GM18858 (cell line): ENCODE measurements at regions not wholly inside any gene's neighbourhood (a gene's known extent, or its start where the extent isn't known, plus 50 kb on each side); places are given as distances from the start of the nearest gene placed in this dataset.
"Not testable (repeated sequence)": the region's sequence is repeated elsewhere in the genome, so short reads cannot be mapped to it uniquely, and the experiment has no call there.

Experiments used
- ATAC-seq: cut with Tn5 transposase; IDR thresholded peaks from one replicate; pipeline ENCODE4 v1.9.1; 2021; ENCODE audit not compliant: unreplicated experiment

DNA sequence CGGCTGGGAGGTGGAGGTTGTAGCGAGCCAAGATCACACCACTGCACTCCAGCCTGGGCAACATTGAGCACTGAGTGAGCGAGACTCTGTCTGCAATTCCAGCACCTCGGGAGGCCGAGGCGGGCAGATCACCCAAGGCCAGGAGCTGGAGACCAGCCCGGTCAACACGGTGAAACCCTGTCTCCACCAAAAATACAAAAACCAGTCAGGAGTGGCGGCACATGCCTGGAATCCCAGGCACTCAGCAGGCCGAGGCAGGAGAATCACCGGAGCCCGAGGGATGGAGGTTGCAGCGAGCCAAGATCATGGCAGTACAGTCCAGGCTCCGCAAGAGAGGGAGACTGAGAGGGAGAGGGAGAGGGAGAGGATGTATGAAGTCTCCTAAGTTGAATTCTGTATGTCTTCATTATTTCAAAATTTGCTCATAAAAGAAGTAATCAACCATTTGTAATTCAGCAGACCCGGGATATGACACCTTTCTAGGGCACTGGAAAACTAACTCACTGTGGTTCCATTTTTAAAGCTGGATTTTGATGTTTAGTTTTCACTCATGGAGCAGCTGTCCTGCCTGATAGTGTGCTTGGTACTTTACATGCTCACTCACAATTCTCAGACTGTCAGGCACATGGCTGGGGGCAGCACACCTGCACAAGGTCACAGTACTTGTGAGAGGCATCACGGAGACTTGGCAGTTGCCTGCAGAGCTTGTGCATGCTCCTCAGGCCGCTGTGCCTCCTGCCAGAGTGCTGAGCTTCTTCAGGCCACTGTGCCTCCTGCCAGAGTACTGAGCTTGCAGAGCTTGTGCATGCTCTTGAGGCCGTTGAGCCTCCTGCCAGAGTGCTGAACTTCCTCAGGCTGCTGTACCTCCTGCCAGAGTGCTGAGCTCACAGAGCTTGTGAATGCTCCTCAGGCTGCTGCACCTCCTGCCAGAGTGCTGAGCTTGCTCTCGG, 106.2 kb downstream of the ERMARD start:
- no peak for ATAC-seq

DNA sequence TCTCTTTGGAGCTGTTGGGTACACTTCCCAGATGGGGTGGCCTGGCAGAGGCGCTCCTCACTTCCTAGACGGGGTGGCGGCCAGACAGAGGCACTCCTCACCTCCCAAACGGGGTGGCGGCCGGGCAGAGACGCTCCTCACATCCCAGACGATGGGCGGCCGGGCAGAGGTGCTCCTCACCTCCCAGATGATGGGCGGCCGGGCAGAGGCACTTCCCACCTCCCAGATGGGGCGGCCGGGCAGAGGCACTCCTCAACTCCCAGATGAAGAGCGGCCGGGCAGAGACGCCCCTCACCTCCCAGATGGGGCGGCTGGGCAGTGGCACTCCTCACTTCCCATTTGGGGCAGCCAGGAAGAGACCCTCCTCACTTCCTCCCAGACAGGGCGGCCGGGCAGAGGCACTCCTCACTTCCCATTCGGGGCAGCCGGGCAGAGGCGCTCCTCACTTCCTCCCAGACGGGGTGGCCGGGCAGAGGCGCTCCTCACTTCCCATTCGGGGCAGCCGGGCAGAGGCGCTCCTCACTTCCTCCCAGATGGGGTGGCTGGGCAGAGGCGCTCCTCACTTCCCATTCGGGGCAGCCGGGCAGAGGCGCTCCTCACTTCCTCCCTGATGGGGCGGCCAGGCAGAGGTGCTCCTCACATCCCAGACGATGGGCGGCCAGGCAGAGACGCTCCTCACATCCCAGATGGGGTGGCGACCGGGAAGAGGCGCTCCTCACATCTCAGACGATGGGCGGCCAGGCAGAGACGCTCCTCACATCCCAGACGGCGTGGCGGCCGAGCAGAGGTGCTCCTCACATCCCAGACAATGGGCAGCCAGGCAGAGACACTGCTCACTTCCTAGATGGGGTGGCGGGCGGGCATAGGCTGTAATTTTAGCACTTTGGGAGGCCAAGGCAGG, 105.3 kb downstream of the ERMARD start:
- not testable (repeated sequence) for ATAC-seq

DNA sequence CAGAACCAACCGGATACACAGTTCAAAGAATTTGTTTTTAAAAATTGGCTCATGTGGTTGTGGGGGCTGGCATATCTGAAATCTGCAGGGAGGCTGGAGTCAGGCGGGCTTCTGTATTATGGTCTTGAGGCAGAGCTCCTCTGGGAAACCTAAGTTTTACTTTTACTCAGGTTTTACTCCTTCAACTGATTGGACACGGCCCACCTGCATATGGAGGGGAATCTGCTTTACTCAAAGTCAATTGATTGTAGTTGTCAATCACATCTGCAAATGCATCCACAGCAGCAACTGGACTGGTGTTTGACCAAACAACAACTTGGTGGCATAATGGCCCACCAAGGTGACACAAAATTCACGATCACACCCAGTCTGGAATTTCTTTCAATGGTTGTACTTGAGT, 103.4 kb downstream of the ERMARD start:
- ATAC-seq = no peak

- no peak for ATAC-seq
Measured at GRCh38 chr6:169854083-169854725, 102.8 kb downstream of the ERMARD start.

DNA sequence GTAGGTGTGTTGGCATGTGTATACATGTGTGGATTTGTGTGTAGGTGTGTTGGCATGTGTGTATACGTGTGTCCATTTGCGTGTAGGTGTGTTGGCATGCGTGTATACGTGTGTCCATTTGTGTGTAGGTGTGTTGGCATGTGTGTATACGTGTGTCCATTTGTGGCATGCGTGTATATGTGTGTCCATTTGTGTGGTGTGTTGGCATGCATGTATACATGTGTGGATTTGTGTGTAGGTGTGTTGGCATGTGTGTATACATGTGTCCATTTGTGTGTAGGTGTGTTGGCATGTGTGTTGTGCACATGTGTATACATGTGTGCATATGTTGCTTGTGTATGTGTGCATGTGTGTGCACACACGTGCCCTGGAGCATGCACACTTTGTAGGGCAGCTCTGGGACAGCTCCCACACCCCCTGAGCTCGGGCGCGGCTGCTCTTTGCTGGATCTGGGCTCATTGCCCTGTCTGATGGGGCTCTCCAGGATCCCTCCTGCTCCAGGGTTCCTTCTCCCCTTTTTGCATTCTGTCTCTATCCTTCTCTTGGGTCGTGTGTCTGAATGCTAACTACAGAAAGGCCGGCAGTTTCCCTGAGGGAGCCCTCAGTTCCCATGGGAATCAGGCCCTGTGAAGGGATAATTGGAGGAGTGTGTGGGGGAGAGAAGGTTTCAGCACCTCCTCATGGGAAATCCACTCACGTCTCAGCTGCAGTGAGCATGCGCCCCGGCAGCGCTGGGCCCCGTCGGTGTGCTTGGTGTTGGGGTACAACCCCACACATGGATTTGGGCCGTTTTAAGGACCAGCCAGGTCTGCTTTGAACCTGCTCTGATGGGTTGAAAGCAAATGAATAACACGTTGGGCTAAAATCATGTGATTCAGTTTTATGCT, 102.0 kb downstream of the ERMARD start:
- no peak for ATAC-seq

- no peak for ATAC-seq
Measured at GRCh38 chr6:169852504-169853195, 101.2 kb downstream of the ERMARD start.

GRCh38 chr6:169851641-169852503, 100.5 kb downstream of the ERMARD start:
- ATAC-seq = no peak

DNA sequence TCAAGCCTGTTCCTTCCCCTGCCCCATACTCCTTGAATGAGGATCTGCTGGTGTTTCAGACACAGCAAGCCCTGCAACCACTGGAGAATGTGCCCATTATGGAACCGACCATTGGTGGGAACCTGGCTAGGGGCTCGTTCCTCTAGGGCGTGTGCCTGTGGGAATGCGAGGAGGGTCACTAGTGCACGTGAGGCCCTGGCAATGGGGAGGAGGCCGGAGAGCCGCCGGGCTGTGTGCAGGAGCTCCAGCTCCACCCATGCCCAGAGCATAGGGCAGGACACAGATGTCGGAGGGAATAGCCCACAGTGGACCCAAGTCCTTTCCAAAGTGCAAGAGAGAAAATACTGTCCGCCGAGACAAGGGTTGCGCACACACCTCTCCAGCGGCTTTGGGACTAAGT, 99.3 kb downstream of the ERMARD start:
- no peak for ATAC-seq

DNA sequence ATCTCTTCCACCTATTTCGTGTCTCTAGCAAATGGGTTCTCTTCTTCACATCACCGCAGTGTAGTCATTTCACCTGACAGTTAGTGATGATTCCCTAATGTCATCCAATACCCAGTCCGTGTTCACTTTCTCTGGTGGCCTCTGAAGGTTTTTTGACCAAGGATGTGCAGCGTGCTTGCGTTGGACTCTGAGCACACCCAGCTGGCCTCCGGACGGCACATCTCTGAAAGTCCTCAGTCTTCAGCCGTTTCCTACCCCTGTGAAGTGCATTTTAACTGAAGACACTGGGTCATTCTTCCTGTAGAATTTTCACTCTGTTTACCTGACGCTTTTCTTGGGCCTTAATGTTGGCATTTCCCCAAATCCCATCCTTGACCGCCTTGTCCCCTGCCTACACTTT, 98.7 kb downstream of the ERMARD start:
- no peak for ATAC-seq

GRCh38 chr6:169849396-169849795, 98.0 kb downstream of the ERMARD start:
- ATAC-seq = no peak

DNA sequence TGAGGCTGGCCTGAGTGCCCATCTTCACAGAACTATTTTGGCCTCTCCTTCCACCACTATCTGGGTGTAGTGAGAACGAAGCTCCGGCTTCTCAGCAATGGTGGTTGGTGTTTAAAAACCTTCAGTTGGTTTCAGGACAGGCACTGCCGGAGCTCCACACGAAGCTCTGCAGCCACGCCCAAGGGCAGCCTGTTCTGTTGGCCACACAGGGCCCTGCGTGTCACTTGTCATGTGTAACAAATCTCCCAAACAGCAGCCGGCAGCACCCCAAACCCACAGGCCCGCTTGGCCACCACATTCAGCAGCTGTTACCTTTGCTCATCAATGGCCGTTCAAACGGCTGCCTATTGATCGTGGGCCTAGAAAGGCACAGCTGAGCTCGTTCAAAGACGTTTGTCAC, 97.5 kb downstream of the ERMARD start:
- no peak for ATAC-seq

DNA sequence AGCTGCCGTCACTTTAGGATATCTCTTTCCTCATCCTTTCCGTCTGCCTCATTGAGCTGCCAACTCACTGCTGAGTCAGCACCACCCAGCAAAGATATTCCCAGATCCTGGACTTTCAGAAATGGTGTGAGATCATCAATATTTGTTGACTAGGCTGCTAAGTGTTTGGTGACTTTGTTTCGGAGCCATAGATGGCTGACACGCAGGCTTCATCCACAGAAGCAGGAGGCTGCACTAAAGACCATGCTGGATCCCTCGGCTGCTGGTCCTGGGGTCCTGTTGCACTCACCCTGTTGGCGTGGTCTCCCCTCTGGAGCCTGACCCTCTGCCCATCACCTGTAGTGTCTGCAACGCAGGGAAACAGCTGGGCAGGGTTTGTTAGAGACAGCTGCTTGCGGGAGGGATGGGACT, 96.5 kb downstream of the ERMARD start:
- ATAC-seq = no peak

- no peak for ATAC-seq
Measured at GRCh38 chr6:169847141-169847674, 95.8 kb downstream of the ERMARD start.

DNA sequence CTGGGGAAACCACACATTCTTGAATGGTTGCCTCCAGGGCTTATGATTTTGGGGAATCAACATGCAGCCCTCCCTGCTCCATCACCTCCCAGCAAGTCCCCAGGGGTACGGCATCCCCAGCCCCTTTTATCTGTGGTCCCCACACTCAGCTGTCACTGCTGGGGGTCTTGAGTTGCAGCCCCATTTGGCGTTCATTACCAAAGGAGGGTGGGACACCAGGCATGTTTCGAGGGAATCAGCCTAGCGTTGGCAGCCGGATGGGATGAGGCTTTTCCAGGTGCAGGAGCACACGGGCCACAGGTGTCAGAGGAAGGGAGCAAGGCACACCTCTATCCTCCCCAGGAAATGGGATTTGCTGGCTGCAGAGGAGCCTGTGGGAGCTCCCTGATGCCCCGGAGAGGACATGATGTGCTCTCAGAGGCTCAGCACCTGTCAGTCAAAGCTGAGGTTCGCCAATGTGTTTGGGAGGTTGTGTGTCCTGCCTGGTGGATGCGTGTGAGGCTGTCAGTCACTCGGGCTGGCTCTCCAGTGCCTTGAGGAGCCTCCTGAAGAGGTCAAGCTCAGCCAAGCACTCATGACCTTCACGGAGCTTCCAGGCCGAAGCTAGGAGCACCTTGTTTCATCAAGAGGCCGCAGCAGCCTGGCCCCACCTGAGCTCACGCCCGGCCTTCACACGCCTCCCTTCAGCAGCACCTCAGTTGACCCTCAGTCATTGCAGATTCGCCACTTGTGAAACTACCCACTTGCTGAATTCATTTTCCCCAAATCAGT, 95.0 kb downstream of the ERMARD start:
- ATAC-seq = no peak

GRCh38 chr6:169845426-169846285, 94.2 kb downstream of the ERMARD start:
- ATAC-seq = no peak

- no peak for ATAC-seq
Measured at GRCh38 chr6:169844946-169845345, 93.5 kb downstream of the ERMARD start.

GRCh38 chr6:169843991-169844390, 92.6 kb downstream of the ERMARD start:
- no peak for ATAC-seq
